CD14-positive monocyte (primary cell): ENCODE measurements at regions not wholly inside any gene's neighbourhood (a gene's known extent, or its start where the extent isn't known, plus 50 kb on each side); places are given as distances from the start of the nearest gene placed in this dataset.

Source experiments
- DNase-seq, 3 donors: peaks; one replicate each; pipeline ENCODE4 v3.0.0-alpha.2; 2011 to 2022
- H2AFZ ChIP-seq: 2 replicates; pipeline ENCODE4 v1.6.0; 2012; ENCODE audit warnings: mild to moderate bottlenecking, low read depth, low read length, inconsistent platforms; ENCODE audit not compliant: insufficient read depth, poor library complexity, severe bottlenecking
- H3K27ac ChIP-seq, 2 donors: 1 replicate in 1 of 2; 2 replicates in 1 of 2; pipeline ENCODE4 v1.5.1; 2012 to 2013; ENCODE audit warnings: low read length in 2 of 2, control low read depth in 1 of 2, inconsistent platforms in 1 of 2, low read depth in 1 of 2, mild to moderate bottlenecking in 1 of 2
- H3K27me3 ChIP-seq, 2 donors: one replicate each; pipeline versions ENCODE4 v1.6.0 to v1.6.1; 2011 to 2013; ENCODE audit warnings: low read length in 2 of 2; ENCODE audit not compliant: control insufficient read depth in 2 of 2, insufficient read depth in 2 of 2
- H3K36me3 ChIP-seq, 2 donors: replicated peaks in 1 of 2; 1 replicate in 1 of 2; 2 replicates in 1 of 2; pipeline versions ENCODE4 v1.5.1 to v1.6.1; 2012 to 2013; ENCODE audit warnings: low read length in 2 of 2, control low read depth in 1 of 2, inconsistent platforms in 1 of 2, mild to moderate bottlenecking in 1 of 2; ENCODE audit not compliant: insufficient read depth in 2 of 2, control insufficient read depth in 1 of 2
- H3K4me1 ChIP-seq, 2 donors: 1 replicate in 1 of 2; 2 replicates in 1 of 2; pipeline versions ENCODE4 v1.5.1 to v1.6.1; 2012 to 2013; ENCODE audit warnings: low read length in 2 of 2, control low read depth in 1 of 2, inconsistent platforms in 1 of 2, mild to moderate bottlenecking in 1 of 2, moderate library complexity in 1 of 2; ENCODE audit not compliant: insufficient read depth in 2 of 2, control insufficient read depth in 1 of 2
- H3K4me2 ChIP-seq: replicated peaks from 2 replicates; pipeline ENCODE3; 2012; ENCODE audit warnings: low read length, moderate library complexity, mild to moderate bottlenecking; ENCODE audit not compliant: poor library complexity, severe bottlenecking; ENCODE audit errors: extremely low read depth
- H3K4me3 ChIP-seq, 3 experiments: fragments of 200-600 bp in 1 of 3; sonication (generic) in 1 of 3; replicated peaks in 1 of 3; 1 replicate in 2 of 3; 2 replicates in 1 of 3; pipeline ENCODE4 v1.5.1; 2011 to 2013; ENCODE audit warnings: low read length in 3 of 3, mild to moderate bottlenecking in 3 of 3, control low read depth in 2 of 3, low read depth in 2 of 3, inconsistent platforms in 1 of 3, moderate library complexity in 1 of 3
- H3K79me2 ChIP-seq: 2 replicates; pipeline ENCODE4 v1.6.0; 2012; ENCODE audit warnings: mild to moderate bottlenecking, control low read depth, inconsistent platforms, low read length, moderate library complexity; ENCODE audit not compliant: insufficient read depth
- H3K9ac ChIP-seq: 2 replicates; pipeline ENCODE4 v1.6.0; 2017; ENCODE audit warnings: low read length, mild to moderate bottlenecking; ENCODE audit not compliant: insufficient read depth, poor library complexity, severe bottlenecking
- H3K9me3 ChIP-seq, 2 donors: replicated peaks in 1 of 2; 1 replicate in 1 of 2; 2 replicates in 1 of 2; pipeline versions ENCODE4 v1.5.1 to v1.6.1; 2012 to 2013; ENCODE audit warnings: low read length in 2 of 2, control low read depth in 1 of 2; ENCODE audit not compliant: control insufficient read depth in 1 of 2, insufficient read depth in 1 of 2
- H4K20me1 ChIP-seq: 2 replicates; pipeline ENCODE4 v1.6.0; 2012; ENCODE audit warnings: mild to moderate bottlenecking, low read length, control low read depth, moderate library complexity; ENCODE audit not compliant: insufficient read depth
- H3K27ac Mint-ChIP-seq, 7 donors: one replicate each; pipeline ENCODE4 v1.8.0; 2020; ENCODE audit warnings: mild to moderate bottlenecking in 7 of 7, mixed read lengths in 7 of 7, moderate library complexity in 6 of 7, inconsistent platforms in 2 of 7
- H3K27me3 Mint-ChIP-seq, 3 donors: one replicate each; pipeline ENCODE4 v1.8.0; 2021 to 2022; ENCODE audit warnings: low read depth in 3 of 3, mild to moderate bottlenecking in 3 of 3, mixed read lengths in 3 of 3, moderate library complexity in 3 of 3, inconsistent platforms in 1 of 3
- H3K36me3 Mint-ChIP-seq, 2 donors: one replicate each; pipeline ENCODE4 v1.8.0; 2020; ENCODE audit warnings: mixed read lengths in 2 of 2, inconsistent platforms in 1 of 2, mild to moderate bottlenecking in 1 of 2
- H3K4me1 Mint-ChIP-seq: one replicate; pipeline ENCODE4 v1.8.0; 2020; ENCODE audit warnings: mild to moderate bottlenecking, mixed read lengths
- H3K4me3 Mint-ChIP-seq, 2 donors: one replicate each; pipeline ENCODE4 v1.8.0; 2020; ENCODE audit warnings: mild to moderate bottlenecking in 2 of 2, mixed read lengths in 2 of 2, moderate library complexity in 1 of 2
- H3K9me3 Mint-ChIP-seq, 7 donors: one replicate each; pipeline ENCODE4 v1.8.0; 2020 to 2022; ENCODE audit warnings: mixed read lengths in 7 of 7, mild to moderate bottlenecking in 6 of 7, moderate library complexity in 6 of 7, inconsistent platforms in 2 of 7
- WGBS: methylation state at CpG from one replicate; pipeline ENCODE4 v1.1.5; 2013; ENCODE audit warnings: missing lambda C conversion rate; ENCODE audit not compliant: insufficient coverage; 5-methylcytosine and 5-hydroxymethylcytosine counted together
- intact Hi-C, 2 donors: fragments of 100-400 bp; cut with micrococcal nuclease; formaldehyde crosslinking; loops; one replicate each; pipeline versions ENCODE4 v1.15.0 to v1.15.1; 2023
- TF ChIP-seq, protein P1 (sequence below): fragments of 200-600 bp; IDR thresholded peaks from one replicate; pipeline ENCODE4 v1.8.0; 2022; ENCODE audit warnings: antibody characterized with exemption, mild to moderate bottlenecking

DNA sequence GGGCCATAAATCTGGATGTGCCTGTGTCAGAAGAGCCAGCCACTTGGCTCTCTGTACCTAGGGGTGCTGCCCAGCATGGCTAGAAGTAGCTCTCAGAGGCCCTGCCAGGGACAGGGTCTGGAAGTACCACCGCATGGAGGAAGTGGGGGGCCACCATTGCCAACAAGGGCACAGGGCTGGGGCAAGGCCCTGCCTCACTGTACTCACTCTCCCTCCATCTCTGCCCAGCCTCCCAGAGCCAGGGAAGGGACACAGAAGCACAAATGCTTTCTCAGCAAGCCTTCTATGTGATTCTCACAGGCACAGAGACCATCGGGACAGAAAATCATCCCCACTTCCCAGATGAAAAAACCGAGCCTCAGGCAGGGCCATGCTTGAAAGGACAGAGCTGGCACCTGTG is 138.1 kb downstream of the C5orf15 start:
- Histone ChIP-seq H3K9me3 (no peaks in the 10 kb centered on the region), H3K27ac (no peak overlapping the region)
- no peaks in the 10 kb centered on the region for H3K4me1 Mint-ChIP-seq

DNA sequence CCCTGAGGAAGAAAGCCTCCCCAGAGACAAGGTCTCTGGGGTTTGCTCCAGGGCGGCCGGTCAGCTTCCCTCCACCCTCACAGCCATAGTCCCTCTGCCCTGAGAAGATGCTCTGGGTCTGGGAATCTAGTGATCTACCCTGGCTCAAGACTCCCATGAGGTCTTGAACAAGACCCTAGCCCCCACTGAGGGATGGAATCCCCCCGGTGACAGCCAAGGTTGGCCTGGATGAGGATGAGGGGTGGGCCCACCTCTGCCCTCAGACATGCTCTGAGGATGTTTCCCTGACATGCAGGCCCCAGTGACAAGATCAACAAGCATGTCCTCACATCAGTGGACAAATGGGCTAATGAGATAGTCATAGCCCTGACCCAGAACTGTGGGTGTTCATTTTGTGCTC is 138.6 kb downstream of the C5orf15 start:
- no peak overlapping the region for H3K4me2 ChIP-seq

More for the DNA sequence above, 138.1 kb downstream of the C5orf15 start:
- TF ChIP-seq, protein P1, sequence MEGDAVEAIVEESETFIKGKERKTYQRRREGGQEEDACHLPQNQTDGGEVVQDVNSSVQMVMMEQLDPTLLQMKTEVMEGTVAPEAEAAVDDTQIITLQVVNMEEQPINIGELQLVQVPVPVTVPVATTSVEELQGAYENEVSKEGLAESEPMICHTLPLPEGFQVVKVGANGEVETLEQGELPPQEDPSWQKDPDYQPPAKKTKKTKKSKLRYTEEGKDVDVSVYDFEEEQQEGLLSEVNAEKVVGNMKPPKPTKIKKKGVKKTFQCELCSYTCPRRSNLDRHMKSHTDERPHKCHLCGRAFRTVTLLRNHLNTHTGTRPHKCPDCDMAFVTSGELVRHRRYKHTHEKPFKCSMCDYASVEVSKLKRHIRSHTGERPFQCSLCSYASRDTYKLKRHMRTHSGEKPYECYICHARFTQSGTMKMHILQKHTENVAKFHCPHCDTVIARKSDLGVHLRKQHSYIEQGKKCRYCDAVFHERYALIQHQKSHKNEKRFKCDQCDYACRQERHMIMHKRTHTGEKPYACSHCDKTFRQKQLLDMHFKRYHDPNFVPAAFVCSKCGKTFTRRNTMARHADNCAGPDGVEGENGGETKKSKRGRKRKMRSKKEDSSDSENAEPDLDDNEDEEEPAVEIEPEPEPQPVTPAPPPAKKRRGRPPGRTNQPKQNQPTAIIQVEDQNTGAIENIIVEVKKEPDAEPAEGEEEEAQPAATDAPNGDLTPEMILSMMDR: no peak
- Histone ChIP-seq H3K9ac (no peak overlapping the region), H3K36me3 (no peaks in the 10 kb centered on the region), H3K79me2 (no peaks in the 10 kb centered on the region), H3K4me1 (no peaks in the 10 kb centered on the region), H2AFZ (no peak overlapping the region), H3K27me3 (peaks cover 0 to 4% of the 10 kb centered on the region in 2 donors), H3K4me3 (no peak overlapping the region), H4K20me1 (no peaks in the 10 kb centered on the region), H3K4me2 (no peak overlapping the region)
- DNase-seq: no peak
- WGBS: 92% methylated on average over 3 of the region's 3 CpGs
- Mint-ChIP-seq H3K36me3 (no peaks in the 10 kb centered on the region), H3K27me3 (peaks cover 0 to 2% (median 0%) of the 10 kb centered on the region in 3 donors), H3K4me3 (no peak overlapping the region), H3K27ac (no peak overlapping the region), H3K9me3 (peaks cover 0 to 1% (median 0%) of the 10 kb centered on the region in 7 donors)
- intact Hi-C loops: no loop called here

More for the DNA sequence above, 138.6 kb downstream of the C5orf15 start:
- Mint-ChIP-seq H3K27me3 (peaks cover 0 to 2% (median 0%) of the 10 kb centered on the region in 3 donors), H3K27ac (no peak overlapping the region), H3K4me1 (no peaks in the 10 kb centered on the region), H3K9me3 (peaks cover 0 to 1% (median 0%) of the 10 kb centered on the region in 7 donors), H3K4me3 (no peak overlapping the region), H3K36me3 (no peaks in the 10 kb centered on the region)
- no peaks in the 10 kb centered on the region for H4K20me1 ChIP-seq
- peaks cover 0 to 4% of the 10 kb centered on the region in 2 donors for H3K27me3 ChIP-seq
- H3K9me3 ChIP-seq: no peaks in the 10 kb centered on the region
- WGBS: no CpG with 5 or more reads among the region's 3 CpGs
- no peaks in the 10 kb centered on the region for H3K4me1 ChIP-seq
- H3K36me3 ChIP-seq: no peaks in the 10 kb centered on the region
- no peak overlapping the region for H2AFZ ChIP-seq
- H3K79me2 ChIP-seq: no peaks in the 10 kb centered on the region
- no peak overlapping the region for H3K9ac ChIP-seq
- TF ChIP-seq, protein P1: no peak
- H3K27ac ChIP-seq: no peak overlapping the region
- no peak overlapping the region for H3K4me3 ChIP-seq
- no peak for DNase-seq
- intact Hi-C loops: no loop called here
